H1 (cell line): ENCODE measurements at regions not wholly inside any gene's neighbourhood (a gene's known extent, or its start where the extent isn't known, plus 50 kb on each side); places are given as distances from the start of the nearest gene placed in this dataset.
"Not testable (repeated sequence)": the region's sequence is repeated elsewhere in the genome, so short reads cannot be mapped to it uniquely, and the experiment has no call there.

Source experiments
- CTCF ChIA-PET: fragments of 300-600 bp; sonication (Branson Sonifier 250); formaldehyde crosslinking; loops from one replicate; lab custom pipeline; 2021; ENCODE audit not compliant: partially characterized antibody; lab: Charles Lee
- POLR2A ChIA-PET: fragments of 300-600 bp; sonication (Branson Sonifier 250); formaldehyde crosslinking; loops from one replicate; lab custom pipeline; 2021; ENCODE audit warnings: inconsistent platforms; ENCODE audit not compliant: partially characterized antibody; lab: Charles Lee
- DNase-seq, 2 experiments: peaks; one replicate each; pipeline versions ENCODE4 v3.0.0 to v3.0.0-alpha.2; 2010 to 2022; ENCODE audit warnings: low spot score in 2 of 2, low read depth in 1 of 2, mixed read lengths in 1 of 2
- FAIRE-seq: peaks from 2 replicates; lab custom pipeline; 2011; peaks lifted over from hg19 to GRCh38; lab: Jason Lieb, UNC
- H2AFZ ChIP-seq: 2 replicates; pipeline ENCODE4 v1.8.1; 2012; ENCODE audit warnings: low read length, inconsistent platforms
- H2AK5ac ChIP-seq: 2 replicates; pipeline ENCODE4 v1.6.1; 2013; ENCODE audit warnings: low read depth, low read length
- H2BK120ac ChIP-seq: replicated peaks from 2 replicates; pipeline ENCODE3; 2013; ENCODE audit warnings: low read depth, low read length, inconsistent platforms
- H2BK12ac ChIP-seq: 2 replicates; pipeline ENCODE4 v1.6.1; 2013; ENCODE audit warnings: low read depth, low read length
- H2BK15ac ChIP-seq: 2 replicates; pipeline ENCODE4 v1.6.1; 2013; ENCODE audit warnings: low read length
- H2BK20ac ChIP-seq: 2 replicates; pipeline ENCODE4 v1.6.1; 2013; ENCODE audit warnings: low read length
- H2BK5ac ChIP-seq: 2 replicates; pipeline ENCODE4 v1.6.1; 2013; ENCODE audit warnings: low read depth, low read length
- H3K14ac ChIP-seq: 2 replicates; pipeline ENCODE4 v1.6.1; 2013; ENCODE audit warnings: inconsistent platforms; ENCODE audit not compliant: insufficient read length
- H3K18ac ChIP-seq: 2 replicates; pipeline ENCODE4 v1.6.1; 2013; ENCODE audit warnings: low read length; ENCODE audit errors: extremely low read depth
- H3K23ac ChIP-seq: 2 replicates; pipeline ENCODE4 v1.6.1; 2013; ENCODE audit warnings: inconsistent platforms; ENCODE audit not compliant: insufficient read length
- H3K23me2 ChIP-seq: 2 replicates; pipeline ENCODE4 v1.6.1; 2013; ENCODE audit warnings: low read depth, low read length
- H3K27ac ChIP-seq: 2 replicates; pipeline ENCODE4 v1.6.1; 2011; ENCODE audit warnings: low read depth, low read length, inconsistent platforms
- H3K27me3 ChIP-seq, 4 experiments: replicated peaks in 1 of 4; 1 replicate in 1 of 4; 2 replicates in 3 of 4; pipeline versions ENCODE4 v1.6.1 to v1.8.1; 2011 to 2013; ENCODE audit warnings: low read length in 3 of 4, mild to moderate bottlenecking in 3 of 4, inconsistent platforms in 2 of 4, mixed read lengths in 2 of 4, moderate library complexity in 1 of 4; ENCODE audit not compliant: control insufficient read depth in 3 of 4, insufficient read depth in 3 of 4; ENCODE audit errors: extremely low read depth in 1 of 4
- H3K36me3 ChIP-seq, 4 experiments: 2 replicates each; pipeline versions ENCODE4 v1.6.1 to v1.8.1; 2011 to 2013; ENCODE audit warnings: mild to moderate bottlenecking in 4 of 4, low read length in 3 of 4, moderate library complexity in 2 of 4, control low read depth in 1 of 4, inconsistent platforms in 1 of 4; ENCODE audit not compliant: insufficient read depth in 4 of 4, control insufficient read depth in 2 of 4
- H3K4ac ChIP-seq: replicated peaks from 2 replicates; pipeline ENCODE3; 2013; ENCODE audit warnings: low read length, low read depth, mixed read lengths, inconsistent platforms; ENCODE audit not compliant: insufficient read length
- H3K4me1 ChIP-seq, 4 experiments: replicated peaks in 1 of 4; 1 replicate in 1 of 4; 2 replicates in 3 of 4; pipeline versions ENCODE4 v1.6.1 to v1.8.1; 2011 to 2013; ENCODE audit warnings: low read length in 3 of 4, inconsistent platforms in 2 of 4, mixed read lengths in 1 of 4; ENCODE audit not compliant: insufficient read depth in 4 of 4, control insufficient read depth in 3 of 4
- H3K4me2 ChIP-seq, 2 experiments: 2 replicates each; pipeline versions ENCODE4 v1.6.1 to v1.8.1; 2011 to 2013; ENCODE audit warnings: low read depth in 2 of 2, low read length in 2 of 2, control low read depth in 1 of 2, inconsistent platforms in 1 of 2, mild to moderate bottlenecking in 1 of 2; ENCODE audit not compliant: insufficient read depth in 1 of 2
- H3K4me3 ChIP-seq, 4 experiments: fragments of 200-600, 300-600 bp in 1 of 4; sonication (generic), shearing (Covaris generic), sonication (Bioruptor Twin) in 1 of 4; 2 replicates each; pipeline versions ENCODE4 v1.5.1 to v1.8.1; 2011 to 2016; ENCODE audit warnings: low read length in 4 of 4, low read depth in 3 of 4, control low read depth in 2 of 4, inconsistent platforms in 2 of 4, mild to moderate bottlenecking in 2 of 4, mixed read lengths in 1 of 4, moderate library complexity in 1 of 4; ENCODE audit not compliant: insufficient read depth in 2 of 4; ENCODE audit errors: extremely low read depth in 1 of 4
- H3K56ac ChIP-seq: replicated peaks from 2 replicates; pipeline ENCODE3; 2013; ENCODE audit warnings: low read depth, mild to moderate bottlenecking, mixed read lengths, low read length, inconsistent platforms; ENCODE audit not compliant: insufficient read length
- H3K79me1 ChIP-seq: 2 replicates; pipeline ENCODE4 v1.6.1; 2013; ENCODE audit warnings: low read depth, low read length, control low read depth
- H3K79me2 ChIP-seq, 2 experiments: 2 replicates each; pipeline versions ENCODE4 v1.6.1 to v1.8.1; 2012 to 2013; ENCODE audit warnings: low read length in 2 of 2, mild to moderate bottlenecking in 2 of 2, inconsistent platforms in 1 of 2; ENCODE audit not compliant: insufficient read depth in 2 of 2, control insufficient read depth in 1 of 2
- H3K9ac ChIP-seq, 4 experiments: replicated peaks in 1 of 4; 1 replicate in 1 of 4; 2 replicates in 3 of 4; pipeline versions ENCODE4 v1.6.1 to v1.8.1; 2011 to 2013; ENCODE audit warnings: low read depth in 3 of 4, low read length in 3 of 4, control low read depth in 2 of 4, mild to moderate bottlenecking in 2 of 4, moderate library complexity in 2 of 4, inconsistent platforms in 1 of 4; ENCODE audit errors: extremely low read depth in 1 of 4
- H3K9me3 ChIP-seq, 2 experiments: 2 replicates each; pipeline versions ENCODE4 v1.6.1 to v1.8.1; 2012 to 2013; ENCODE audit warnings: mild to moderate bottlenecking in 2 of 2, moderate library complexity in 2 of 2, control low read depth in 1 of 2, inconsistent platforms in 1 of 2, low read depth in 1 of 2, low read length in 1 of 2, mixed read lengths in 1 of 2; ENCODE audit not compliant: insufficient read depth in 2 of 2
- H4K20me1 ChIP-seq, 2 experiments: replicated peaks in 1 of 2; 2 replicates each; pipeline versions ENCODE3 to v1.8.1; 2011 to 2013; ENCODE audit warnings: inconsistent platforms in 2 of 2, low read length in 2 of 2, mild to moderate bottlenecking in 1 of 2; ENCODE audit not compliant: insufficient read depth in 2 of 2, control insufficient read depth in 1 of 2
- H4K5ac ChIP-seq: 2 replicates; pipeline ENCODE4 v1.6.1; 2013; ENCODE audit warnings: low read length, low read depth, mixed read lengths, inconsistent platforms; ENCODE audit not compliant: insufficient read length
- H4K8ac ChIP-seq: 2 replicates; pipeline ENCODE4 v1.8.0; 2013; ENCODE audit warnings: mild to moderate bottlenecking, moderate library complexity, low read length, inconsistent platforms; ENCODE audit not compliant: insufficient read depth; ENCODE audit errors: extremely low read depth
- H4K91ac ChIP-seq: replicated peaks from 2 replicates; pipeline ENCODE3; 2013; ENCODE audit warnings: low read length, mixed read lengths, inconsistent platforms; ENCODE audit not compliant: insufficient read length
- WGBS, 2 experiments: shearing (Covaris generic) in 1 of 2; methylation state at CpG; one replicate each; pipeline versions ENCODE4 v1.1.6 to v1.1.7; 2013 to 2015; ENCODE audit warnings: low lambda C conversion rate in 2 of 2, mixed read lengths in 2 of 2, inconsistent platforms in 1 of 2, low coverage in 1 of 2, missing lambda C conversion rate in 1 of 2; ENCODE audit not compliant: insufficient replicate concordance in 2 of 2, insufficient coverage in 1 of 2, insufficient read length in 1 of 2; ENCODE audit errors: extremely low coverage in 1 of 2, missing lambda C conversion rate in 1 of 2; 5-methylcytosine and 5-hydroxymethylcytosine counted together

DNA sequence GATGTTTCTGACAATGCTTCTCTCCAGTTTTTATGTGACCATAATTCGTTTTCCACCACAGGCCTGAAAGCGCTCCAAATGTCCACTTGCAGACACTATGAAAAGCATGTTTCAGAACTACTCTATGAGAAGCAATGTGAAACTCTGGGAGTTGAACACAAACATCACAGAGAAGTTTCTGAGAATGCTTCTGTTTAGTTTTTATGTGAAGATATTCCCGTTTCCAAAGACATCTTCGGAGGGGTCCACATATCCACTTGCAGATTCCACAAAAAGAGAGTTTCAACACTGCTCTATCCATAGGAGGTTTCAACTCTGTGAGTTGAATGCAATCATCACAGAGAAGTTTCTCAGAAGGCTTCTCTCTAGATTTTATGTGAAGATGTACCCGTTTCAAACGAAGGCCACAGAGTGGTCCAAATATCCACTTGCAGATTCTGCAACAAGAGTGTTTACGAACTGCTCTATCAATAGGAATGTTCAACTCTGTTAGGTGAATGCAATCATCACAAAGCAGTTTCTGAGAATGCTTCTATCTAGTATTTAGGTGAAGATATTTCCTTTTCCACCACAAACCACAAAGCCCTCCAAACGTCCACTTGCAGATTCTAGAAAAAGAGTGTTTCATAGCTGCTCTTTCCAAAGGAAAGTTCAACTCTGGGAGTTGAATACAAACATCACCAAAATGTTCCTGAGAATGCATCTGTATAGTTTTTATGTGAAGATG is 408.5 kb upstream of the WSB1 start:
- H3K9ac ChIP-seq, H2BK20ac ChIP-seq, H2BK12ac ChIP-seq, H4K8ac ChIP-seq, H3K4me1 ChIP-seq, H3K27ac ChIP-seq, H2BK120ac ChIP-seq, H3K27me3 ChIP-seq, H3K14ac ChIP-seq, H3K79me1 ChIP-seq, H2BK5ac ChIP-seq, FAIRE-seq, H3K36me3 ChIP-seq, H3K79me2 ChIP-seq, H2BK15ac ChIP-seq, H3K23me2 ChIP-seq, H3K18ac ChIP-seq, H2AK5ac ChIP-seq, H3K4me3 ChIP-seq, H4K20me1 ChIP-seq, H3K4me2 ChIP-seq, H2AFZ ChIP-seq, H4K91ac ChIP-seq, H3K4ac ChIP-seq, H3K23ac ChIP-seq, H3K56ac ChIP-seq, H3K9me3 ChIP-seq, H4K5ac ChIP-seq: not testable (repeated sequence)
- peak in 1 of 2 experiments; percentile 86 for DNase-seq
- CTCF ChIA-PET = interaction anchor here (1.1 to 1.2 kb wide), 2 partner anchors 265 to 965 kb away, joined by 6 to 11 read pairs; no protein-coding TSS in a partner anchor
- POLR2A ChIA-PET = interaction anchor here (1.1 kb wide), 1 partner anchor 965 kb away, joined by 5 read pairs; no protein-coding TSS in a partner anchor
- 80% methylated on average over 8 of the region's 8 CpGs; no CpG with 5 or more reads in 1 of the 2 experiments for WGBS, 2 experiments
